ENCODE measurements at regions not wholly inside any gene's neighbourhood (a gene's known extent, or its start where the extent isn't known, plus 50 kb on each side); places are given as distances from the start of the nearest gene placed in this dataset.

DNA sequence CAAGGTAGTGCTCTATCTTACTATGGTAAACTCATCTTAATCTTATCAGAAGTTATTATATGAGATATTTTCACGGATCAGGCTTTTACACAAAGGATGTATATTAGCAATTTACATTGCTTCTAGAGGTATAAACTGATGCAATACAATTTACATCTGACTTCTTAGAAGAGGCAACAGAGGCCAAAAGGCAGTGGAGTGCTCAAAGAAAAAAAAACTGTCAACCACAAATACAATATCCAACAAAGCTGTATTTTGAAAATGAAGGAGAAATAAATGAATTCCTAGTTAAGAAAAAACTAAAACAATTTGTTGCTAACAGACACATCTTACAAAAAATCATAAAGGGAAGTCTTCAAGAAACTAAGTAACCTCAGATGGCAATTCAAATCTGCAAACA, 1031.5 kb upstream of the CNTNAP5 start:
- DNase-seq (ENCODE audit: low spot score): no peak

DNA sequence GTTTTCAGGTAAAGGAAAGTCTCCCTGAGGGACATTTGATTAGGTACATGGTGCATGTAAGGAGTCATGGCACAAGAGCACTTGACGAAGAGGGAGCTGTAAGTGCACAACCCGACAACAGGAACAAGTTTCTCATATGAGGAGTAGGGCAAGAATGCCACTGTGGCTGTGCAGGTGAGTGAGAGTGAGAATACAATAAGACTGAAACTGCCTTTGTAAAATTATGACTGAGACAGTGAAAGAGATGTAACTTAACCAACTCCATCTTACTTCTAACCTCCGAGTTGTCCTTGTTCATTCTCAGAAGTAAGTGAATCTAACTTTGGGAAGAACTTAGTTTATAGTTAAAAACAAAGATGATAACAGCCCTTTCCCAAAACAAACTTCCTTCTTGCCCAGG, 1025.8 kb upstream of the CNTNAP5 start:
- no peak for DNase-seq (ENCODE audit: low spot score)

DNA sequence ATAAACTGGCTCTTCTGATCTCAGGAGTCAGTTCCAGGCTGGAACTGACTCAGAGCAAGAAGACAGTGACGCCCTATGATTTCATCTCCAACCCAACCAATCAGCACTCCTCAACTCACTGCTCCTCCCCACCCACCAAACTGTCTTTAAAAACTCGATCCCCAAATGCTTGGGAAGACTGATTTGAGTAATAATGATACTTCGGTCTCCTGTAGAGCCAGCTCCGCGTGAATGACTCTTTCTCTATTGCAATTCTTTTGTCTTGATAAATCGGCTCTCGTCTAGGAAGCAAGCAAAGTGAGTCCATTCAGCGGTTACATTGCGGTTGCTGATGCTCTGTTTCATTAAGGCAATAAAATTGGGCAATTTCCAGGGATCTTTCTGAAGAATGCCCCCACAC, 1025.3 kb upstream of the CNTNAP5 start:
- no peak for DNase-seq (ENCODE audit: low spot score)

DNA sequence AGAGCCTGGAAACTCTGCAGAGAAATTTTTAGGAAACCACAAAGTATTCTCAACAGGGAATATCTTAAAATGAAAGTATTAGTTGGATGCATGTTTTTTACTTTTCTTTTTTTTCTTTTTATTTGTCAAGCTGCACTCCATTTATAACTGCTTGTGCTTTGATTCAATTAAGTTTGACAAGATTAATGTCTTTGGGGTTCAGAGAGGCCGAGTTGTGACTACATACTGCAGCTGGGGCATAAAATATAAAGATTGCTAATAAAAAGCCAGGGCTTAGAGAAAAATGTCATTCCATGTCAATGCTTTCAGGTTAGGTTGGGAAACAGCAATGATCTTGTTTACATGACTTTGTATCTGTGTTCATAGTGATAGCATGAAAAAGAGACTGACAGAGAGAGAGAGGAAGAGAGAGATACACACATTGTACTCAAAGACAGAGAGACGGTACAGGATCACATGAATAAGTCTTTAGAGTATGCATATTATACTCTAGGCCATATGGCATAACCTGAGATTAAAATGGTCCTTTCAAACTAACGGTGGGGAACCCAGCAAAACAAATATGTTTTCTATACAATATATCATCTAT, 1022.3 kb upstream of the CNTNAP5 start:
- DNase-seq (ENCODE audit: low spot score): no peak

DNA sequence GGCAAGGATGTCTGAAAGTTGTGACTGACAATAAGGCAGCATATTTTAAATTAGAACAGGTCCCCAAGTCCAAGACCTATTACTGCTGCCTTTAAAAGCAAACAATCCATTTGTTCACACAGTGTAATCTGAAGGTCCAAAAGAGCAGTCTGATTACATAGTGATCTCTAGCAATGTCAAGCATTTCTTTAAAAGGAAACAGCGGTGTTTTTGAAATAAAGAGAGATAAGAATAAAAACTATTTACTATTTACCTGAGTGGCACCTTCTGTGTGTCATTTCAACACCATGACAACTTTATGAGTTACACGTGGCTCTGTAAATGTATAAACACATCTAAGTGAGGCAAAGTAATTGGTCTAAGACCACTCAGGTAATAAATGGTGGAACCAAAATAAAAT, 1009.9 kb upstream of the CNTNAP5 start:
- no peak for DNase-seq (ENCODE audit: low spot score)

DNA sequence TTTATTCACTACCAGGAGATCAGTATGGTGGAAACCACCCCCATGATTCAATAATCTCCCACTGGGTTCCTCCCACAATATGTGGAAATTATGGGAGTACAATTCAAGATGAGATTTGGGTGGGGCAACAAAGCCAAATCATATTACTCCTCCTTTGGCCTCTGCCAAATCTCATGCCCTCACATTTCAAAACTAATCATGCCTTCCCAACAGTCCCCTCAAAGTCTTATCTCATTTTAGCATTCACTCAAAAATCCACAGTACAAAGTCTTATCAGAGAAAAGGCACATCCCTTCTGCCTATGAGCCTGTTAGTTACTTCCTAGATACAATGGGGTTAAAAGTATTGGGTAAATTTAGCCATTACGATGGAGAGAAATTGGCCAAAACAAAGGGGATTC, 989.5 kb upstream of the CNTNAP5 start:
- DNase-seq (ENCODE audit: low spot score): no peak

DNA sequence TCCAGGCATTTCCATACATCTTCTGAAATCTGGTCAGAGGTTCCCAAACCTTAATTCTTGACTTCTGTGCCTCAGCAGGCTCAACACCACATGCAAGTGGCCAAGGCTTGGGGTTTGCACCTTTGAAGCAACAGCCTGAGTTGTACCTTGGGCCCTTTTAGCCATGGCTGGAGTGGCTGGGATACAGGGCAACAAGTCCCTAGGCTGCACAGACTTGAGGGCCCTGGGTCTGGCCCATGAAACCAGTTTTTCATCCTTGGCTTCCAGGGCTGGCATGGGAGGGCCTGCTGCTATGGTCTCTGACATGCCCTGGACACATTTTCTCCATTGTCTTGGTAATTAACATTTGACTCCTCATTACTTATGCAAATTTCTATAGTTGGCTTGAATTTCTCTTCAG, 988.8 kb upstream of the CNTNAP5 start:
- DNase-seq (ENCODE audit: low spot score): no peak

DNA sequence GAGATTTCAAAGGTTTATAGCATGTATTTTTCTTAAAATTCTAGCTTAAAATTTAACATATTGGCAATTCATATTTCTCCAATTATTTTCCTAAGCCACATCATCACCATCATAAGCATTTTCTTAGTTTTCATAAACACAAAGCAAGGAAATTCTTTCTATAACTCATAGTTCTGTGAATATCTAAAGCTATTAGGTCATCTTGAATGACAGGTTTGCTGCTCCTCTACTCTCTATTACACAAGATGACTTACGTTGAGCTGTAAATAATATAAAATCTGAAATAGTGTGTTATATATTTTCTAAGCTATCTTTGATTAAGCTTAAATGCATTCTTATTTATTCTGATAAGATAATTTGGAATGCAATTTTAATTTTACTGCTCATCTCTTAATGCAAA, 984.6 kb upstream of the CNTNAP5 start:
- DNase-seq (ENCODE audit: low spot score): no peak

DNA sequence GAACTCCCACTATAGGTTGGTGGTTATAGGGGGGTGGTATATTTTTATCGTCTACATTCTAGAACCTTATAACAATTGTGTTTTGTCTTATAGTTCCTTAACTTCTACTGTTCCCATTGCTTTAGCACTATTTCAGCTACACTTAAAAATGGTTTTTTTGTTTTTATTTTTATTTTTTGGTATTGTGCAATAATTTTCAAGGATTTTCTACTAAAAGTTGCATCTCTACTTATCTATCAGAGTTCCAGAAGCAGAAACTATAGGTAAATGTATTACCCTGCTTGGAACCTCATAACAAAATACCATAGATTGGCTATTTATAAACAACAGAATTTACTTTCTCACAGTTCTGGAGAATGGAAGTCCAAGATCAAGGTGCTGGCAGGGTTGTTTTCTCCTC, 981.6 kb upstream of the CNTNAP5 start:
- no peak for DNase-seq (ENCODE audit: low spot score)

DNA sequence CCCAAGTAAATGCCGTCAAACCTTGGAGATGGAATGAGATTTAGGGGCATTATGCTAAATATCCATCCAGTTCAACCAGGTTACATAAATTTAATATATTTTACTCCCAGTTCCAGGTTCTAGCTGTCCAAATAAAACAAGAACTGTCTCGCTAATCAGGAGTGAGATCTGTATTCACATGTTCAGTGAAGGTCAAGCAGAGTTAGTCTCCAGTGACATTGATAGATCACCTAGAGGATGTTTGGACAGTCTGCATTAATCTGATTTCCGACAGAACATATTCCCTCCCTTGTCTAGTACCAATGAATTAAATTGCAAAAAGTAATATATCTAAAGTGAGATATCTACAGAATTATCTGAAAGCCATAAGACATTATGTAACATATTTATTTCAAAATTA, 979.4 kb upstream of the CNTNAP5 start:
- no peak for DNase-seq (ENCODE audit: low spot score)

DNA sequence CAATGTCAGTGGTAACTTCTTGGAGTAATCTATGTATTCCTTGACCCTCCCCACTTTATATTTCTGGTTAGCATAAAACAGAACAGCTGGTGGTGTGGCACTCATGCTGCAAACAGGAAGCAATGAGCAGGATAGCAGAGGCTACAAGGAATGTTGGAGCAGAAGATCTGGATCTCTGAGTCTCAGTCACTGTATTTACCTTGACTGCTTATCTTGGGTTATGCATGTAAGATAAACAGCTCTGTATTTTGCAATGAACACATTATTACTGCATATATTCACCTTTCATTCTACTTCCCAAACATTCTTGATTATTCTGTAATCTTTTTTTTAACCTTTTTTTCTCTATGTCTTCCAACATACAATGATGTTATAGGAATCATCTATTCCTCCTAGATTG, 977.9 kb upstream of the CNTNAP5 start:
- no peak for DNase-seq (ENCODE audit: low spot score)

DNA sequence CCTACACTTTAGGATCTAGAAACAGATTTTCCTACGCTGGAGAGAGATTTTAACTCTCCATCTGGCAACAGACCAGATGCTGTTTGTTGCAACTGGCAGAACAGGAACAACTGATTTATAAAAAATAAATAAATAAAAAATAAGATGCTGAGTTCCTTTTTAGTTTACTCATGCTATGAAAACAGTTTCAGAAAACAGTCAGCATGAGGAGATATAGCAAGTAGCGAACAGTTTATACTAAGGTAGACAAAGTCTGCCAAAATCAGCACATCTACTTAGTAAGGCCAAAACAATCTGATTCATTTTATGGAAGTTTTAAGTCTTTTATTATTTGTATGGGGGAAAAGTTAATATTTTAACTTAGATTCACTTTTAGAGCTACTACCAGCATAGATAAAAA, 974.0 kb upstream of the CNTNAP5 start:
- DNase-seq (ENCODE audit: low spot score): no peak

DNA sequence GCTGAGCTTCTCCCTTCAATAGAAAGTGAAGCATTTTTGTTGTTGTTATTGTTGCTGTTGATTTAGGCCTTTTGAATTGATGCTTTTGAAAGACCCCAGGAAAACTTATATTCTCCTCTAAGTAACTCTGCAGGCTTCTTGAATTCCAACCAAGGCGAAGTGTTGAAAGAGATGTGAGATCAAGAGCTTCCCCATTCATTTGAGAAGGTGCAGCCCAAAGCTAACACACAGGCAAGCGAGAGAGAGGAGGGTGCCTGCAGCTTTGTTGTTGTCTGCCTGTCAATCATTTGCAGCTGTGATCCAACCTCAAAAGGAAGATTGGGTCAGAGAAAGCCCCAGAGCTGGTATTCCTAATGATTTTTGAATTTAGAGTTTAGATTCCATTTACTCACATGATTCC, 963.6 kb upstream of the CNTNAP5 start:
- DNase-seq (ENCODE audit: low spot score): no peak

DNA sequence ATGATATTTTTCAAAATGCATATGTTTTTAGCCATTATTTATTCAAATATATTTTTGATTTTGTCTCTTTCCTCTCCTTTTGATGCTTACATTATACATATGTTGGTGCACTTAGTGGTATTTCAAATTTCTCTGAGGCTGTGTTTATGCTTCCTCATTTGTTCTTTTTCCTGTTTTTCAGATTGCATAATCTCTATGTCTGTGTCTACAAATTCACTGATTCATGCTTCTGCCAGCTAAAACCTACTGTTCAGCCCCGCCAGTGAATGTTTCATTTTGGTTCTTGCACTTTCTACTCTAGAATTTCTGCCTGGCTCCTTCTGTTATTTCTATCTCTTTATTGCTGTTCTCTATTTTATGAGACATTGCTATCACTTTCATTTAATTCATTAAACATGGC, 951.7 kb upstream of the CNTNAP5 start:
- no peak for DNase-seq (ENCODE audit: low spot score)

DNA sequence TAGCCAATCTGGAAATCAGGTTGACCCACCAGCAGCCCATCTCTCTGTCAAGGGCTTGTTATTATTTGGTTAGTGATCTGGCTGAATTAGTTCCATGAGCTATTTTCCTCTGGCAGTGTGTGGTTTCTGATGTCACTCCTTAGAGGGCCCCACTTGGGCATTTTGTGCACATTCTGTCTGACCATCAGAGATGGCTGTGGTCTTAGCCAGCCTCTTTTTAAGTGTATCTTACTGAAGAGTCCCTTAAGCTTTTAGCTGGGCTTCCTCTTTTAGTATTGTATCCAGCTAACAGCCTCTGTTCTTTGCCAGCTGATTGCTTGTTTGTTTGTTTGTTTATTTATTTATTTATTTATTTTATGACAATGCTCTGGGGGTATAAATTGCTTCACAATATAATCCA, 951.1 kb upstream of the CNTNAP5 start:
- DNase-seq (ENCODE audit: low spot score): no peak

DNA sequence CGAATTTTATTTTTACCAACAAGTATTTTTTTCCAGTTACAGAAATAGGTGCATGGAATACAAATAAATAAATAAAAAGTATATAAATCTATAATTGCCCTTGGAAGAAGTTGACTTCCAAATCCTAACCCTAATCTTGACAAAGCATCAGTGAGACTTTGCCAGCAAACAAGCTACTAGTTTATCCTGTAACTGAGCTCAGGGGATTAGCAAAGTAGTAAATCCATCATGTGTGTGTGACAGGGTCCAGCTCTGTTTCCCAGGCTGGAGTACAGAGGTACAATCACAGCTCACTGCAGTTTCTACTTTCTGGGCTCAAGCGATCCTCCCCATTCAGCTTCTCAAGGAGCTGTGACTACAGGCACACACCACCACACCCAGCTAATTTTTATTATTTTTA, 948.0 kb upstream of the CNTNAP5 start:
- DNase-seq (ENCODE audit: low spot score): no peak

DNA sequence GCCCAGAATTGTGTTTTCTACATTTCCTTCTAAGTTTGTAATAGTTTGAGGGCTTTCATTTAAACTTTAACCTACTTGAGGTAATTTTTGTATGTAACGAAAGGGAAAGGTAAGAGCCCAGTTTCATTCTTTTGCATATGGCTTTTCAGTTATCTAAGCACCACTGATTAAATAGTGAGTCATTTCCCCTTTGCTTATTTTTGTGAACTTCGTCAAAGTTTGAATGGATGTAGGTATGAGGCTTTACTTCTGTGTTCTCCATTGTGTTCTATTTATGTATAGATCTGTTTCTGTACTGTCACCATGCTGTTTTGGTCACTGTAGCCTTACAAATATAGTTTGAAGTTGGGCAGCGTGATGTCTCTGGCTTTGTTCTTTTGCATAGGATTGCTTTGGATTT, 944.8 kb upstream of the CNTNAP5 start:
- no peak for DNase-seq (ENCODE audit: low spot score)

DNA sequence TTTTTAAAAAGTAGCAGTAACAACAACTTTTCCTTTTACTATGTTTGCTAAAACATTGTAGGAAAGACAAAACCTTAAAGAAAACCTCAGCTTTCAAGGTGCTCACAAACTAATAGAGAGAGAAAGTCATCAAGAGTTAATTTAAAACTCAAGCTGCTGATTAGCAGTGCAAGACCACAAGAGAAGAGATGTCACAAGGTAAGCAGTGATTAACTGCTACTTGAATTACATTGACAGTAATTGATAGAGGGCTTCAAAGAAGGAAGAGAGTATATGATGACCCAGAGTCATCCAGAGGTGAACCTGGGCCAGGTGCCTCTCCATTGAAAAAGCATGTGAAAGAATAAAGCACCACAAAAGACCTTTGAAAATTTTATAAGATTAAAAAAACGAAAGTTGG, 939.6 kb upstream of the CNTNAP5 start:
- DNase-seq (ENCODE audit: low spot score): no peak

DNA sequence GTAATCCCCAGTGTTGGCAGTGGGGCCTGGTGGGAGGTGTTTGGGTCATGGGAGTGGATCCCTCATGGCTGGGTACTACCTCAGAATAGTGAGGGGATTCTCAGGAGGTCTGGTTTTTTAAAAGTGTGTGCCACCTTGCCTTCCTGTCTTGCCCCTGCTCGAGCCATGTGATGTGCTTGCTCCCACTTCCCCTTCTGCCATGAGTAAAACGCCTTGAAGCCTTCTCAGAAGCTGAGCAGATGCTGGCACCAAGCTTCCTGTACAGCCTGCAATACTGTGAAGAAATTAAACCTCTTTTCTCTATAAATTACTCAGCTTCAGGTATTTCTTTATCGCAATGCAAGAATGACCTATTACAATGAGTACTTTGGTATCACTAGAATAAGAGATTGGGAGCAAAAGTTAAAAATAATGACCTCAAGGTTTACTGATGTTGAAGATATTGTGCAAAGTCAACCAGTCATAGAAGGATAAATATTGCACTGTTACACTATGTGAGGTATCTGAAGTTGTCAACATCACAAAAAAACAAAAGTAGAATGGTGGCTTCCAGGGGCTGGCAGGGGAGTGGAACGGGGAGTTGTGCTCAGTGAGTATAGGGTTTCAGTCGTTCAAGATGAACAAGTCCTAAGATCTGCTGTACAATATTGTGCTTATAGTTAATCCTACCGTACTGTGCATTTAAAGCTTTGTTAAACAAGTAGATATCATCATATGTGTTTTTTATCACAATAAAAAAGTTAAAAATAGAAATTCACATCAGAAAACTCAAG, 938.3 kb upstream of the CNTNAP5 start:
- no peak for DNase-seq (ENCODE audit: low spot score)

DNA sequence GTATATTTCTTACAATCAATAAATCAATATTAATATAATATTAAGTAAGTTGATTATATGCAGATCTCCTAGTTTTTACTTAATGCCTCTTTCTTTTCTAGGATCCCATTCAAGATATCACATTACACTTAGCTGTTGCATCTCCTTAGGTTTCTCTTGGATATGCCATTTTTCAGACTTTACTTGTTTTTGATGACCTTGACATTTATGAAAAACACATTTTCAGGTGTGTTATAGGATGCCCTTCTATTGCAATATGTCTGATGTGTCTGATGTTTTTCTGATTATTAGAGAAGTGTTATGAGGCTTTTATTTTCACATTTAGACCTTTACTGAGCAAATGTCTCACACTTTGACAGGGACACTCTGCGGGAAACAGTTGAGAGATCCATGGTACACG, 933.6 kb upstream of the CNTNAP5 start:
- no peak for DNase-seq (ENCODE audit: low spot score)

DNA sequence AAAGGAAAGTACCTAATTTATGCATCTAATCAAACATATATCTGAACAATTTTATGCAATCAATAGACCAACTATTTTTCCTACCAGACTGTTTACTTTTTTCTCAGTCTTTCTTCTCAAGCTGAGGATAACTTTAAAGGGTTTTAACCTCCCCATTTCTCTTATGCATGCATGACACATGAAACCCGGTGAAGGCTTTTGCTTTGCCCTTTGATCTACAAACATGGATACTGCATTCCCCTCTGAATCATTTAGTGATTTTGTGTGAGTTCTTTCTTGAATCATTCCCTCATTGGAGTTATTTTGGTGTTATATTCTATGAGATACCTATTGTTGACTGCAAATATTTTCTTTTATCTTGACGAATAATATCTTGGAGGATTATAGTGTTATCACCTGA, 931.9 kb upstream of the CNTNAP5 start:
- DNase-seq (ENCODE audit: low spot score): no peak

DNA sequence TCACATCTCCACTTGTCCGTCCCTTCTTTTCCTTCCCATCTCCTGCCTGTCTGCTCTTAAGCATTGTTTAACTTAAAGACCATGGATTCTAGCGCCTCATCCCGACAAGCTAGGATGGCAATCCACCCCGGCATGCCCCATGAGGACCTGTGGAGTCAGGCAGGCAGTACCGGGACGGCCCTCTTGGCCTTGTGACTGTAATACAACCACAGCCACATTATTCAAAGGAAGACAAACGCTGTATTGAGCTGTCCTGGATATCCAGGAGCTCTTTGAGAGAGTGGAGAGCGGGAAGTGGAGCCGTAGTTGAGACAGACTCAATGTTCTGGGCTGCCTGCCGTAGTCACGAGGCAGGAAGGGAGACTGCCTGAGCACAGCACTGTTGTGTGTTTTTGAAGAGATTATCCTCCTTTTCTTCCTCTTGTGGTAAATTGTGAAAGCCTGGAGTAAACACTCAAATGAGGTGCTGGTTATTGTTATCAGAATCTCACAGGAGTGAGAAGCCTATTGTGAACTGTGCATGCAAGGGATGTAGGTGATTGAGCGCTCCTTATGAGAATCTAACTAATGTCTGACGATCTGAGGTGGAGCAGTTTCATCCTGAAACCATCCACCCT, 929.8 kb upstream of the CNTNAP5 start:
- DNase-seq (ENCODE audit: low spot score): no peak

DNA sequence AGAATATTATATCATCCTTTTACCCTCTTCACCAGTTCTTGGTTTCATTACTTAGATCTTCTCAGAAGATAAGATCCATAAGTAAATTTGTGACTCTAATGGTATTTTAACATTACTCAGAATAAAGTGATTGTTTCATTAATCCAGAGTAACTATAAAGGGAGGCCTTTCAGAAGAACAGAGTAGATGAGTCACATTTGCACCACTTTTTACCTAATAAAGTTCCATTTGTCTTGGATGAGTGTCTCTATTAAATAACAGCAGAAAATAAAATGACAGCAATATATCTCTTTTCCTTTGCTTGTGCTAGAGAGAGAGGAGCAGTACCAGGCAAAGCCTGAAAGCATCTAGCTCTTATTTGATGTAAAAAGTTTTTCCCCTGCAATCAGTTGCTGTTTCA, 926.5 kb upstream of the CNTNAP5 start:
- DNase-seq (ENCODE audit: low spot score): no peak

DNA sequence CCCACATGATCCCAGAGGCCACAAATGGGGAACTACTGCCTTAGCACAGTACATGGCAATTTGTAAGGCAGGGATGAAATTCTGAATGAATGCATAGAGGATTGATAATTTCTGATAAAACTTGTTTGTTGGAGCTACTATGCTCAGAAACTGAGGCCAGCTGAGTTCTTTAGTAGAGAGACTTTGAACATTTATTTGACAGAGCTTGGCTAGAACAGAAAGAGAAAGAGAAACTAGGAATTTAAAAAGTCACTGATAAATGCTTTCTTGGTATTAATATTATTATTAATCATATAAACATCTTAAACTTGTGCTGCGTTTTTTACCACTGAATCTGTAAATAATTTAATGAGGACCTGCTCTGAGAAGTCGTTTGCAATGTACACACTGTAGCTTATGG, 923.7 kb upstream of the CNTNAP5 start:
- DNase-seq (ENCODE audit: low spot score): no peak
